Body of pancreas (tissue), 4 donors: ENCODE measurements at regions not wholly inside any gene's neighbourhood (a gene's known extent, or its start where the extent isn't known, plus 50 kb on each side); places are given as distances from the start of the nearest gene placed in this dataset.

Source experiments
- ATAC-seq: fragments of 150-250 bp; one replicate; pipeline ENCODE4 v1.9.1; 2016
- DNase-seq, 4 donors: peaks; one replicate each; pipeline ENCODE4 v3.0.0-alpha.2; 2019
- H3K27ac ChIP-seq, 4 donors: fragments of 200-600 bp; sonication (generic); 1 replicate in 3 of 4; 2 replicates in 1 of 4; pipeline versions ENCODE4 v1.5.1 to v1.6.1; 2016 to 2019; ENCODE audit warnings: mild to moderate bottlenecking in 1 of 4, mixed read lengths in 1 of 4, moderate library complexity in 1 of 4
- H3K27me3 ChIP-seq, 2 donors: fragments of 200-600 bp; sonication (generic); one replicate each; pipeline ENCODE4 v1.6.0; 2016; ENCODE audit warnings: mild to moderate bottlenecking in 1 of 2
- H3K36me3 ChIP-seq, 2 donors: fragments of 200-600 bp; sonication (generic); replicated peaks in 1 of 2; 2 replicates each; pipeline ENCODE4 v1.5.1; 2016; ENCODE audit warnings: low read depth in 2 of 2; ENCODE audit not compliant: insufficient read depth in 1 of 2
- H3K4me1 ChIP-seq: fragments of 200-600 bp; sonication (generic); one replicate; pipeline ENCODE4 v1.6.0; 2016
- H3K4me3 ChIP-seq, 2 donors: fragments of 200-600 bp; sonication (generic); 1 replicate in 1 of 2; 2 replicates in 1 of 2; pipeline ENCODE4 v1.5.1; 2016 to 2019
- H3K9me3 ChIP-seq, 3 donors: fragments of 200-600 bp; sonication (generic); 1 replicate in 2 of 3; 2 replicates in 1 of 3; pipeline ENCODE4 v1.5.1; 2016
- CTCF ChIP-seq, 7 experiments: fragments of 450-650 bp in 4 of 7; fragments of 200-600 bp in 3 of 7; sonication (generic) in 3 of 7; IDR thresholded peaks; one replicate each; pipeline ENCODE4 v1.5.1; 2016 to 2019; ENCODE audit warnings: antibody characterized with exemption in 7 of 7
- POLR2A ChIP-seq, 3 donors: fragments of 450-650 bp; IDR thresholded peaks; one replicate each; pipeline ENCODE4 v1.6.1; 2016; ENCODE audit warnings: antibody characterized with exemption in 3 of 3, mild to moderate bottlenecking in 2 of 3
- WGBS, 2 donors: methylation state at CpG; one replicate each; pipeline ENCODE4 v1.1.5; 2017; 5-methylcytosine and 5-hydroxymethylcytosine counted together
- intact Hi-C: fragments of 100-400 bp; cut with DNase I; formaldehyde crosslinking; loops from one replicate; pipeline ENCODE4 v1.15.1; 2023

- Histone ChIP-seq H3K4me3 (no peak overlapping the region), H3K9me3 (no peaks in the 10 kb centered on the region), H3K27me3 (no peaks in the 10 kb centered on the region), H3K27ac (no peak overlapping the region), H3K36me3 (no peaks in the 10 kb centered on the region), H3K4me1 (no peaks in the 10 kb centered on the region)
- DNase-seq (no peak), ATAC-seq (no peak)
- 19 to 29% methylated on average over 4 of the region's 4 CpGs for WGBS, 2 donors
- TF ChIP-seq POLR2A (IDR thresholded peaks at IDR 0.05) (no peak), CTCF (IDR thresholded peaks at IDR 0.05) (no peak)
- intact Hi-C loops: no loop called here
Observed at GRCh38 chr21:22885079-22885478, 1886.9 kb downstream of the NCAM2 start.

- Histone ChIP-seq H3K9me3 (no peaks in the 10 kb centered on the region), H3K4me3 (no peak overlapping the region), H3K36me3 (no peaks in the 10 kb centered on the region), H3K27me3 (no peaks in the 10 kb centered on the region), H3K27ac (no peak overlapping the region), H3K4me1 (no peaks in the 10 kb centered on the region)
- intact Hi-C loops: no loop called here
- TF ChIP-seq POLR2A (IDR thresholded peaks at IDR 0.05) (no peak), CTCF (IDR thresholded peaks at IDR 0.05) (no peak)
- DNase-seq (no peak), ATAC-seq (no peak)
Observed at GRCh38 chr21:22885614-22886013, 1887.4 kb downstream of the NCAM2 start.

GRCh38 chr21:22889445-22889844, 1891.2 kb downstream of the NCAM2 start:
- Histone ChIP-seq H3K4me3 (no peak overlapping the region), H3K4me1 (no peaks in the 10 kb centered on the region), H3K27ac (no peak overlapping the region), H3K27me3 (no peaks in the 10 kb centered on the region), H3K9me3 (no peaks in the 10 kb centered on the region), H3K36me3 (no peaks in the 10 kb centered on the region)
- WGBS, 2 donors: 45 to 55% methylated on average over 2 of the region's 2 CpGs
- TF ChIP-seq POLR2A (IDR thresholded peaks at IDR 0.05) (no peak), CTCF (IDR thresholded peaks at IDR 0.05) (no peak)
- ATAC-seq: no peak
- no peak for DNase-seq
- intact Hi-C loops: no loop called here

GRCh38 chr21:22890656-22891055, 1892.4 kb downstream of the NCAM2 start:
- Histone ChIP-seq H3K27me3 (no peaks in the 10 kb centered on the region), H3K27ac (no peak overlapping the region), H3K9me3 (no peaks in the 10 kb centered on the region), H3K4me3 (no peak overlapping the region), H3K4me1 (no peaks in the 10 kb centered on the region), H3K36me3 (no peaks in the 10 kb centered on the region)
- intact Hi-C loops: no loop called here
- TF ChIP-seq CTCF (IDR thresholded peaks at IDR 0.05): no peak
- TF ChIP-seq POLR2A (IDR thresholded peaks at IDR 0.05): no peak
- WGBS, 2 donors: 66 to 72% methylated on average over 2 of the region's 2 CpGs
- DNase-seq: no peak
- no peak for ATAC-seq

GRCh38 chr21:22892028-22892427, 1893.8 kb downstream of the NCAM2 start:
- DNase-seq (no peak), ATAC-seq (no peak)
- 20 to 29% methylated on average over 2 of the region's 2 CpGs for WGBS, 2 donors
- Histone ChIP-seq H3K4me3 (no peak overlapping the region), H3K9me3 (no peaks in the 10 kb centered on the region), H3K4me1 (no peaks in the 10 kb centered on the region), H3K27ac (no peak overlapping the region), H3K36me3 (no peaks in the 10 kb centered on the region), H3K27me3 (no peaks in the 10 kb centered on the region)
- TF ChIP-seq POLR2A (IDR thresholded peaks at IDR 0.05): no peak
- TF ChIP-seq CTCF (IDR thresholded peaks at IDR 0.05): no peak
- intact Hi-C loops: no loop called here
